ENCODE measurements at regions not wholly inside any gene's neighbourhood (a gene's known extent, or its start where the extent isn't known, plus 50 kb on each side); places are given as distances from the start of the nearest gene placed in this dataset.

GRCh38 chr1:51025374-51025773, 55.3 kb downstream of the CDKN2C start:
- Histone ChIP-seq H2BK12ac (ENCODE audit: low read depth, low read length) (no peak overlapping the region), H3K23me2 (ENCODE audit: low read depth, low read length) (no peaks in the 10 kb centered on the region), H3K4me1 (replicated peaks in 1 of 4; ENCODE audit: control insufficient read depth in 3 of 4, insufficient read depth in 4 of 4, low read length in 3 of 4) (no peaks in the 10 kb centered on the region), H4K91ac (replicated peaks; ENCODE audit: insufficient read length, low read length) (no peak overlapping the region), H3K14ac (ENCODE audit: insufficient read length) (no peak overlapping the region), H3K4me3 (ENCODE audit: extremely low read depth in 1 of 4, insufficient read depth in 2 of 4, low read depth in 3 of 4, low read length in 4 of 4) (no peak overlapping the region), H3K36me3 (ENCODE audit: control insufficient read depth in 2 of 4, insufficient read depth in 4 of 4, low read length in 3 of 4) (no peaks in the 10 kb centered on the region), H4K5ac (ENCODE audit: insufficient read length, low read depth, low read length) (no peak overlapping the region), H3K79me1 (ENCODE audit: low read depth, low read length) (no peaks in the 10 kb centered on the region), H3K9me3 (ENCODE audit: insufficient read depth in 2 of 2, low read depth in 1 of 2, low read length in 1 of 2) (no peaks in the 10 kb centered on the region), H3K18ac (ENCODE audit: extremely low read depth, low read length) (no peak overlapping the region), H2BK5ac (ENCODE audit: low read depth, low read length) (no peak overlapping the region), H3K23ac (ENCODE audit: insufficient read length) (no peak overlapping the region), H2BK20ac (ENCODE audit: low read length) (no peak overlapping the region), H3K4me2 (ENCODE audit: insufficient read depth in 1 of 2, low read depth in 2 of 2, low read length in 2 of 2) (no peak overlapping the region), H2AK5ac (ENCODE audit: low read depth, low read length) (no peak overlapping the region), H4K20me1 (replicated peaks in 1 of 2; ENCODE audit: control insufficient read depth in 1 of 2, insufficient read depth in 2 of 2, low read length in 2 of 2) (no peaks in the 10 kb centered on the region), H3K9ac (replicated peaks in 1 of 4; ENCODE audit: extremely low read depth in 1 of 4, low read depth in 3 of 4, low read length in 3 of 4) (no peak overlapping the region), H2BK120ac (replicated peaks; ENCODE audit: low read depth, low read length) (no peak overlapping the region), H3K27me3 (replicated peaks in 1 of 4; ENCODE audit: control insufficient read depth in 3 of 4, extremely low read depth in 1 of 4, insufficient read depth in 3 of 4, low read length in 3 of 4) (no peaks in the 10 kb centered on the region), H4K8ac (ENCODE audit: extremely low read depth, insufficient read depth, low read length) (no peak overlapping the region), H3K56ac (replicated peaks; ENCODE audit: insufficient read length, low read depth, low read length) (no peak overlapping the region), H2AFZ (ENCODE audit: low read length) (no peak overlapping the region), H3K4ac (replicated peaks; ENCODE audit: insufficient read length, low read depth, low read length) (no peak overlapping the region), H3K79me2 (ENCODE audit: control insufficient read depth in 1 of 2, insufficient read depth in 2 of 2, low read length in 2 of 2) (no peaks in the 10 kb centered on the region), H2BK15ac (ENCODE audit: low read length) (no peak overlapping the region), H3K27ac (ENCODE audit: low read depth, low read length) (no peak overlapping the region)
- DNase-seq (ENCODE audit: low read depth in 1 of 2, low spot score in 2 of 2): no peak
- ChIA-PET CTCF (ENCODE audit: partially characterized antibody) (interaction anchor here (0.5 to 1.6 kb wide), 2 partner anchors 18 to 100 kb away, joined by 3 read pairs; no protein-coding TSS in a partner anchor), POLR2A (ENCODE audit: partially characterized antibody) (no interaction called here)
- WGBS, 2 experiments (ENCODE audit: extremely low coverage in 1 of 2, insufficient coverage in 1 of 2, insufficient read length in 1 of 2, insufficient replicate concordance in 2 of 2, low coverage in 1 of 2, low lambda C conversion rate in 2 of 2, missing lambda C conversion rate in 1 of 2): 73% methylated on average over 2 of the region's 2 CpGs; no CpG with 5 or more reads in 1 of the 2 experiments
- TF ChIP-seq GTF2F1 (IDR thresholded peaks at IDR 0.05; ENCODE audit: borderline replicate concordance, low read depth, low read length) (no peak), GABPA (IDR thresholded peaks at IDR 0.05; ENCODE audit: borderline replicate concordance, insufficient read depth, low read length) (no peak)
- no peak for FAIRE-seq

All from H1 (cell line).